ENCODE measurements at regions not wholly inside any gene's neighbourhood (a gene's known extent, or its start where the extent isn't known, plus 50 kb on each side); places are given as distances from the start of the nearest gene placed in this dataset.
"Not testable (repeated sequence)": the region's sequence is repeated elsewhere in the genome, so short reads cannot be mapped to it uniquely, and the experiment has no call there.

GRCh38 chr3:139196146-139196545 is 147.7 kb upstream of the MRPS22 start:
- not testable (repeated sequence) for TF ChIP-seq EZH2 (IDR thresholded peaks at IDR 0.05; ENCODE audit: borderline replicate concordance, insufficient read depth, low read depth, low read length, poor library complexity, severe bottlenecking); CTCF (IDR thresholded peaks at IDR 0.05)

All from B cell (primary cell).